ENCODE measurements at regions not wholly inside any gene's neighbourhood (a gene's known extent, or its start where the extent isn't known, plus 50 kb on each side); places are given as distances from the start of the nearest gene placed in this dataset.

GRCh38 chr17:77654850-77655249, 303.7 kb upstream of the TNRC6C start:
- Mint-ChIP-seq H3K27me3 (peaks cover 34% of the 10 kb centered on the region), H3K4me1 (no peaks in the 10 kb centered on the region), H3K9me3 (no peaks in the 10 kb centered on the region), H3K27ac (ENCODE audit: low read depth) (no peak overlapping the region), H3K36me3 (ENCODE audit: insufficient read depth) (no peaks in the 10 kb centered on the region), H3K4me3 (no peak overlapping the region)
- DNase-seq (ENCODE audit: low spot score in 2 of 2): no peak
- no peak for ATAC-seq (replicated peaks; ENCODE audit: extremely low read depth, poor library complexity, severe bottlenecking)

DNA sequence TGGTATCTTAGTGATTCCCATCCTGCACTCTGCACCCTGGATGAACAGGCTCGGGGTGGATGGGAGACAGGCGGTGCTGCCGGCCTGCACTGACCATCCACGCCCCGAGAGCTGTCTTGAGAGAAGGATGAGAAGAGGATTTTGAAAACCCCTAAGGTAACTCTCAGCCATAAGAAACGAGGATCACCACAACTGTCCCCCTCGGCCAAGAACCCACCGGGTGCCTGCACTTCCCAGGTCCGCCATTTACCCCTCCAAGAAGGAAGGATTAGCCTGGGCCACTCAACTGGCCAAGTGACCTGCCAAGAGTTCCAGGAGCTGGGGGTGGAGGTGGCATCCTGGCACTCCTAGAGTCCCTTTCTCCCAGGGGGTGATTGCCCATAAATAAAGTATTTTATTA, 302.4 kb upstream of the TNRC6C start:
- H3K4me3 Mint-ChIP-seq: no peak overlapping the region
- H3K27me3 Mint-ChIP-seq: peaks cover 34% of the 10 kb centered on the region
- H3K36me3 Mint-ChIP-seq (ENCODE audit: insufficient read depth): no peaks in the 10 kb centered on the region
- DNase-seq (ENCODE audit: low spot score in 2 of 2) (no peak), ATAC-seq (replicated peaks; ENCODE audit: extremely low read depth, poor library complexity, severe bottlenecking) (no peak)
- H3K27ac Mint-ChIP-seq (ENCODE audit: low read depth): no peak overlapping the region
- H3K9me3 Mint-ChIP-seq: no peaks in the 10 kb centered on the region
- no peaks in the 10 kb centered on the region for H3K4me1 Mint-ChIP-seq

DNA sequence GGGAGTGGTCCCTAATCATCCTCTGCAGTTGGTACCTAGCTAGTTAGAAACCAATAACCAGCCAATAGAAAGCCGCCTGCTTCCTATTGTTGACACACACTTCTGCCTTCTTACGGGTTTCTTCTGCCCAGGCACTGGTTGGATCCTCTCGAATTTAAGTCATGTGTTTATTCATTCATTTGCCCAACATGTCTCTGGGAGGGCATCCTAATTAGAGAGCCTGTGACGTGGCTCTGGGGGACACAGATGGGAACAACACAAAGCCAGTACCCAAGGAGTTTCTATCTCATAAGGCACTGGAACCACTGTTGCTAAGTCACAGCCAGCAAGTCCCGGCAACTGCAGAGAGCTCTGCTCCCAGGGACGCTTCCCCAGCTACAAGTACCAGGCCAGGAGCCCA, 300.7 kb upstream of the TNRC6C start:
- Mint-ChIP-seq H3K27ac (ENCODE audit: low read depth) (no peak overlapping the region), H3K27me3 (peaks cover 34% of the 10 kb centered on the region), H3K4me3 (no peak overlapping the region), H3K9me3 (no peaks in the 10 kb centered on the region), H3K36me3 (ENCODE audit: insufficient read depth) (no peaks in the 10 kb centered on the region), H3K4me1 (no peaks in the 10 kb centered on the region)
- DNase-seq (ENCODE audit: low spot score in 2 of 2) (no peak), ATAC-seq (replicated peaks; ENCODE audit: extremely low read depth, poor library complexity, severe bottlenecking) (no peak)

- no peak overlapping the region for H3K4me3 Mint-ChIP-seq
- H3K9me3 Mint-ChIP-seq: no peaks in the 10 kb centered on the region
These were observed 298.0 kb upstream of the TNRC6C start for GRCh38 chr17:77660524-77660923.

DNA sequence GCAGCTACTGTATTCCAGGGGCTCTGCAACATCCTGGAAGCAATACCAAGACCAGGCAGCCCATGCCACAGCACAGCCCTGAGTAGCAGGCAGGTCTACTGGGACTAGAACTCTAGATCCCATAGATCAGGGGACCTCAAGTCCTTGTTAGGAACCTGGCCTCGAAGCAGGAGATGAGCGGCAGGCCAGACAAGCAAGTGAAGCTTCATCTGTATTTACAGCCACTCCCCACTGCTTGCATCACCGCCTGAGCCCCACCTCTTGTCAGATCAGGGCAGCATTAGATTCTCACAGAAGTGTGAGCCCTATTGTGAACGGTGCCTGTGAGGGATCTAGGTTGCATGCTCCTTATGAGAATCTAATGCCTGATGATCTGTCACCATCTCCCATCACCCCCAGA, 295.7 kb upstream of the TNRC6C start:
- Mint-ChIP-seq H3K4me1 (peaks cover 22% of the 10 kb centered on the region), H3K27ac (ENCODE audit: low read depth) (no peak overlapping the region), H3K27me3 (peaks cover 13% of the 10 kb centered on the region), H3K9me3 (no peaks in the 10 kb centered on the region), H3K36me3 (ENCODE audit: insufficient read depth) (peaks cover 5% of the 10 kb centered on the region), H3K4me3 (no peak overlapping the region)
- ATAC-seq (replicated peaks; ENCODE audit: extremely low read depth, poor library complexity, severe bottlenecking) (no peak), DNase-seq (ENCODE audit: low spot score in 2 of 2) (no peak)

More at GRCh38 chr17:77660524-77660923, 298.0 kb upstream of the TNRC6C start:
- H3K36me3 Mint-ChIP-seq (ENCODE audit: insufficient read depth): no peaks in the 10 kb centered on the region
- no peak overlapping the region for H3K27ac Mint-ChIP-seq (ENCODE audit: low read depth)
- H3K4me1 Mint-ChIP-seq: no peaks in the 10 kb centered on the region
- DNase-seq (ENCODE audit: low spot score in 2 of 2) (no peak), ATAC-seq (replicated peaks; ENCODE audit: extremely low read depth, poor library complexity, severe bottlenecking) (no peak)
- H3K27me3 Mint-ChIP-seq: peaks cover 34% of the 10 kb centered on the region

GRCh38 chr17:77664097-77664729, 294.3 kb upstream of the TNRC6C start:
- no peak for ATAC-seq (replicated peaks; ENCODE audit: extremely low read depth, poor library complexity, severe bottlenecking)
- no peak for DNase-seq (ENCODE audit: low spot score in 2 of 2)
- H3K27me3 Mint-ChIP-seq: no peaks in the 10 kb centered on the region
- H3K27ac Mint-ChIP-seq (ENCODE audit: low read depth): peak overlapping the region; percentile 82
- no peak overlapping the region for H3K4me3 Mint-ChIP-seq
- no peaks in the 10 kb centered on the region for H3K9me3 Mint-ChIP-seq
- peaks cover 33% of the 10 kb centered on the region for H3K4me1 Mint-ChIP-seq
- peaks cover 5% of the 10 kb centered on the region for H3K36me3 Mint-ChIP-seq (ENCODE audit: insufficient read depth)

DNA sequence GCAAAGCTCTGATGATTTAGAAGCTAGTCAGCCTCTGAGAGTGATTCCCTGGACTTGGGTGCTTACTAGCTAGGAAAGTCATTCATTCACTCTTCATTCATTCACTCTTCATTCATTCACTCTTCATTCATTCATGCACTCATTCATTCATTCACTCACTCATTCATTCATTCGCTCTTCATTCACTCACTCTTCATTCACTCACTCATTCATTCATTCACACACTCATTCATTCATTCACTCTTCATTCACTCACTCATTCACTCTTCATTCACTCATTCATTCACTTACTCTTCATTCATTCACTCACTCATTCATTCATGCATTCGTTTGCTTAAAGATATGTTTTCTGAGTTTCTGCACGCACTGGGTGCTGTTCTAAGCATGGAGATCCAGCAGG, 292.7 kb upstream of the TNRC6C start:
- peaks cover 37% of the 10 kb centered on the region for H3K4me1 Mint-ChIP-seq
- peak overlapping the region; percentile 88 for H3K27ac Mint-ChIP-seq (ENCODE audit: low read depth)
- peaks cover 5% of the 10 kb centered on the region for H3K36me3 Mint-ChIP-seq (ENCODE audit: insufficient read depth)
- no peaks in the 10 kb centered on the region for H3K9me3 Mint-ChIP-seq
- ATAC-seq (replicated peaks; ENCODE audit: extremely low read depth, poor library complexity, severe bottlenecking) (no peak), DNase-seq (ENCODE audit: low spot score in 2 of 2) (no peak)
- no peaks in the 10 kb centered on the region for H3K27me3 Mint-ChIP-seq
- peak overlapping the region; percentile 85 for H3K4me3 Mint-ChIP-seq

GRCh38 chr17:77666462-77666861, 292.0 kb upstream of the TNRC6C start:
- H3K27ac Mint-ChIP-seq (ENCODE audit: low read depth): peak overlapping the region; percentile 88
- peaks cover 5% of the 10 kb centered on the region for H3K36me3 Mint-ChIP-seq (ENCODE audit: insufficient read depth)
- no peaks in the 10 kb centered on the region for H3K9me3 Mint-ChIP-seq
- H3K4me1 Mint-ChIP-seq: peaks cover 37% of the 10 kb centered on the region
- ATAC-seq (replicated peaks; ENCODE audit: extremely low read depth, poor library complexity, severe bottlenecking) (peak; percentile 23), DNase-seq (ENCODE audit: low spot score in 2 of 2) (no peak)
- H3K27me3 Mint-ChIP-seq: no peaks in the 10 kb centered on the region
- H3K4me3 Mint-ChIP-seq: peak overlapping the region; percentile 85

GRCh38 chr17:77666881-77667395, 291.6 kb upstream of the TNRC6C start:
- H3K4me1 Mint-ChIP-seq: peaks cover 42% of the 10 kb centered on the region
- peak; percentile 44 to 59 for DNase-seq (ENCODE audit: low spot score in 2 of 2)

DNA sequence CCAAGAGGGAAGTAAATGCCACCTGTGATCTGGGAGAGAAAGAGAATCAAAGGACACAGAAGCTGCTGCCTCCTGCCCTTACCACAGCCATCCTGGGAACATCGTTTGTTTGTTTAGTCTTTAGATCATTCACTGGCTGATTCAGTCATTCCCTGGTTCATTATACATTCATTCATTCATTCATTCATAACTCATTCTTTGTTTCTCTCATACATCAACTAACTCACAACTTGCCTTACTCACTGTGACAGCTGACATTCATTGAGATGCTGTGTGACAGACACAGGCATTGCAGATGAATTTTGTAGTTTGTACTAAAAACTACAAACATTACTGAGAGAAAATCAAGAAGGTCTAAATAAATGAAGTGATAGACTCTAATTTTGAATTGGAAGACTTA, 291.0 kb upstream of the TNRC6C start:
- peak overlapping the region; percentile 88 for H3K27ac Mint-ChIP-seq (ENCODE audit: low read depth)
- ATAC-seq (replicated peaks; ENCODE audit: extremely low read depth, poor library complexity, severe bottlenecking) (peak; percentile 4), DNase-seq (ENCODE audit: low spot score in 2 of 2) (no peak)

More at GRCh38 chr17:77666881-77667395, 291.6 kb upstream of the TNRC6C start:
- Mint-ChIP-seq H3K27ac (ENCODE audit: low read depth) (peak overlapping the region; percentile 88), H3K36me3 (ENCODE audit: insufficient read depth) (peaks cover 5% of the 10 kb centered on the region), H3K9me3 (no peaks in the 10 kb centered on the region), H3K27me3 (no peaks in the 10 kb centered on the region), H3K4me3 (peak overlapping the region; percentile 85)
- peak; percentile 95 for ATAC-seq (replicated peaks; ENCODE audit: extremely low read depth, poor library complexity, severe bottlenecking)

DNA sequence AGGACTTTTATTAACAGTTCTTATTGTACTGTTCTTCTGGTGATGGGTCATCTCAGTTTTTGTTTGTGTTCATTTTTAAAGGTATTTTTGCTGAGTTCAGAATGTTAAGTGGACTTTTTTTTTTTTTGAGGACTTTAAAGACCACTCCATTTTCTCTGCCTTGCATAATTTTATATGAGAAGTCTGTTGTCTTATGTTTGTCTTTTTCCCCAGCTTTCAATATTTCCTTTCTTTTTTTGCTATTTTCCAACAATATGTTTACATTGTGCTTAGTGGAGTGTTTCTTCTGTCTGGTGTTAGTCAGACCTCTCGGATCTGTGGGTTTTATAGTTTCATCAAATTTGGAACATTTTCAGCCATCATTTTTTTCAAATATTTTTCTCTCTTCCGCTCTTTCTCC, 290.0 kb upstream of the TNRC6C start:
- Mint-ChIP-seq H3K36me3 (ENCODE audit: insufficient read depth) (peaks cover 5% of the 10 kb centered on the region), H3K27me3 (no peaks in the 10 kb centered on the region), H3K9me3 (no peaks in the 10 kb centered on the region), H3K4me3 (peak overlapping the region; percentile 67), H3K27ac (ENCODE audit: low read depth) (peak overlapping the region; percentile 88), H3K4me1 (peaks cover 47% of the 10 kb centered on the region)
- ATAC-seq (replicated peaks; ENCODE audit: extremely low read depth, poor library complexity, severe bottlenecking) (no peak), DNase-seq (ENCODE audit: low spot score in 2 of 2) (no peak)

More for the DNA sequence above, 291.0 kb upstream of the TNRC6C start:
- H3K4me1 Mint-ChIP-seq: peaks cover 47% of the 10 kb centered on the region
- peaks cover 5% of the 10 kb centered on the region for H3K36me3 Mint-ChIP-seq (ENCODE audit: insufficient read depth)
- H3K9me3 Mint-ChIP-seq: no peaks in the 10 kb centered on the region
- H3K4me3 Mint-ChIP-seq: peak overlapping the region; percentile 85
- H3K27me3 Mint-ChIP-seq: no peaks in the 10 kb centered on the region

DNA sequence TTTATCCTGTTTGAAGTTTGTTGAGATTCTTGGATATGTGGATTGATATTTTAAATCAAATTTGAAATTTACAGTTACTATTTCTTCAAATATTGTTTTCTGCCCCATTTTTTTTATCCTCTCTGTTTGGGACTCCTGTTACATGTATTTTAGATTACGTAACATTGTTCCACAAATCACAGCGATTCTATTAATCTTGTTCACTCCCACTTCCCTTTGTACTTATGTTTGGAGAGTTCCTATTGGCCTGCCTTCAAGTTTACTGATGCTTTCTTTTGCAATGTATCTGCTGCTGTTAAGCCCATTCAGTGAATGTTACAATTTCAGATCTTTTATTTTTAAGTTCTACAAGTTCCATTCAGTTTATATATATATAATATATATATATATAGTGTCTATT, 288.3 kb upstream of the TNRC6C start:
- H3K9me3 Mint-ChIP-seq: no peaks in the 10 kb centered on the region
- ATAC-seq (replicated peaks; ENCODE audit: extremely low read depth, poor library complexity, severe bottlenecking) (no peak), DNase-seq (ENCODE audit: low spot score in 2 of 2) (no peak)
- H3K27me3 Mint-ChIP-seq: no peaks in the 10 kb centered on the region
- peak overlapping the region; percentile 12 for H3K4me3 Mint-ChIP-seq
- peaks cover 5% of the 10 kb centered on the region for H3K36me3 Mint-ChIP-seq (ENCODE audit: insufficient read depth)
- no peak overlapping the region for H3K27ac Mint-ChIP-seq (ENCODE audit: low read depth)
- H3K4me1 Mint-ChIP-seq: peaks cover 47% of the 10 kb centered on the region

- Mint-ChIP-seq H3K4me1 (peaks cover 20% of the 10 kb centered on the region), H3K36me3 (ENCODE audit: insufficient read depth) (peaks cover 2% of the 10 kb centered on the region), H3K9me3 (no peaks in the 10 kb centered on the region), H3K27me3 (no peaks in the 10 kb centered on the region), H3K27ac (ENCODE audit: low read depth) (no peak overlapping the region), H3K4me3 (no peak overlapping the region)
- ATAC-seq (replicated peaks; ENCODE audit: extremely low read depth, poor library complexity, severe bottlenecking): no peak
- DNase-seq (ENCODE audit: low spot score in 2 of 2): no peak
These were observed 284.1 kb upstream of the TNRC6C start for GRCh38 chr17:77674358-77674757.
